ENCODE measurements at regions not wholly inside any gene's neighbourhood (a gene's known extent, or its start where the extent isn't known, plus 50 kb on each side); places are given as distances from the start of the nearest gene placed in this dataset.

DNA sequence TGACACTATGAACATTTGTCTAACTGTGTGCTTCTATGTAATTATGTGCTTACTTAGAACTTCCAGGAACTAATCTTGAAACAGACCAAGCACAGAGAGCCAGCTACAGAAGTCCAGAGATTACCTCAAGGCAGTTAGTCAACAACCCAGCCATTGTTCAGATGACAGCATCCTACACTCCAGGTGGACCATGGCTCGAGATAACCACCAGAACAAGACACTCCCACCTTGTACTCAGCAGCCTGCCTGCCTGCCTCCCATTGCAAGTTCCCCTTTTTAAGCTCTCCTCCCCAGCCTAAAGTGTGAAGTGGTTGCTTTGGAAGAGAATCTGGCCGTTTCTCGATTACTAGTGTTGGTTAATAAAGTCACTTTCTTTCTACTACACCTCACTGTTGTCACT, 1080.6 kb upstream of the LRRN3 start:
- TF ChIP-seq POLR2A (IDR thresholded peaks at IDR 0.05): no peak
- no peak for TF ChIP-seq CTCF (IDR thresholded peaks at IDR 0.05)

All from uterus (tissue), 2 donors.